Choroid plexus epithelial cell (primary cell): ENCODE measurements at regions not wholly inside any gene's neighbourhood (a gene's known extent, or its start where the extent isn't known, plus 50 kb on each side); places are given as distances from the start of the nearest gene placed in this dataset.
"Not testable (repeated sequence)": the region's sequence is repeated elsewhere in the genome, so short reads cannot be mapped to it uniquely, and the experiment has no call there.

Experiments used
- DNase-seq: peaks from one replicate; pipeline ENCODE4 v3.0.0-alpha.2; 2010; ENCODE audit warnings: low read depth
- H3K4me3 ChIP-seq: 2 replicates; pipeline ENCODE4 v1.5.1; 2011; ENCODE audit warnings: low read depth, mild to moderate bottlenecking, control low read depth, low read length, moderate library complexity
- TF ChIP-seq, protein P1 (sequence below): conservative IDR thresholded peaks from 2 replicates; pipeline ENCODE4 v1.5.1; 2011; ENCODE audit warnings: low read depth, mild to moderate bottlenecking, control low read depth, inconsistent platforms, low read length, moderate library complexity

DNA sequence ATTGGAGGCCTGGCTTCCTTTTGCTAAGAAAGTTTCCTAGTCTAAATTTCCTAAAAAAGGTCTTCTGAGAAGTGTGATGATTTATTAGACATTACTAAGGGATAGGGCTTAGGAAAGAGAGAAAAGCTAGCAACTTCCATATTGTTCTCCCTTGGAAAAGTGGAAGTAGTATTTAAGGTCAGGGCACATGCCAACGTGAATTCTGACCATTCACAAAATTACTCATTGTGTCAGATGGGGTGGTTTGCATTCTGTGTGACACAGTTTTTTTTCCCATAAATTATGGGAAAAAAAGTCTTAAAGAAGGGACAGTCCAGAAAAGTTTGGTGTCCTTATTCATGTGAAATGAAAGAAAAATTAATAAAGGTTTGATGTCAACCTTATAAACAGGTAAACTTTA is 110.0 kb upstream of the ARRDC3 start:
- TF ChIP-seq, protein P1, sequence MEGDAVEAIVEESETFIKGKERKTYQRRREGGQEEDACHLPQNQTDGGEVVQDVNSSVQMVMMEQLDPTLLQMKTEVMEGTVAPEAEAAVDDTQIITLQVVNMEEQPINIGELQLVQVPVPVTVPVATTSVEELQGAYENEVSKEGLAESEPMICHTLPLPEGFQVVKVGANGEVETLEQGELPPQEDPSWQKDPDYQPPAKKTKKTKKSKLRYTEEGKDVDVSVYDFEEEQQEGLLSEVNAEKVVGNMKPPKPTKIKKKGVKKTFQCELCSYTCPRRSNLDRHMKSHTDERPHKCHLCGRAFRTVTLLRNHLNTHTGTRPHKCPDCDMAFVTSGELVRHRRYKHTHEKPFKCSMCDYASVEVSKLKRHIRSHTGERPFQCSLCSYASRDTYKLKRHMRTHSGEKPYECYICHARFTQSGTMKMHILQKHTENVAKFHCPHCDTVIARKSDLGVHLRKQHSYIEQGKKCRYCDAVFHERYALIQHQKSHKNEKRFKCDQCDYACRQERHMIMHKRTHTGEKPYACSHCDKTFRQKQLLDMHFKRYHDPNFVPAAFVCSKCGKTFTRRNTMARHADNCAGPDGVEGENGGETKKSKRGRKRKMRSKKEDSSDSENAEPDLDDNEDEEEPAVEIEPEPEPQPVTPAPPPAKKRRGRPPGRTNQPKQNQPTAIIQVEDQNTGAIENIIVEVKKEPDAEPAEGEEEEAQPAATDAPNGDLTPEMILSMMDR, result no peak
- H3K4me3 ChIP-seq, result no peak overlapping the region
- no peak for DNase-seq

DNA sequence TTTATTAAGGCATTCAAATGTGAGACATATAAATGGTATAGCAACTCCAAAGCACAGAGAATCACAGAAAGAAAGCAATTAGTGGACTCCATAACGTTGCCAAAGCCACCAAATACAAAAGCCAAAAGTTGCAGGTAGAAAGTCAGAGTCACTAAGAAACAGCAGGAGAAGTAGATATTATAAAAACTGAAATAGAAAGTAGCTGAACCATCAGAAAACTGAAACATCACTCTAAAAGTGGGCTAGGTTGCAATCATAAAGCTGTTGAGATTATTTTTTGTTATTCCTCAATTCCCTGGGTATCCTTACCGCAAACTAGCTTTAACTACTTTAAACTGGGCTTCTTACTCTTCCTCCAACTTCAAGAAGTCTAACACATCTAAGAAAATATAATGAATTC is 108.1 kb upstream of the ARRDC3 start:
- H3K4me3 ChIP-seq, result no peak overlapping the region
- DNase-seq, result no peak
- TF ChIP-seq, protein P1, result no peak

DNA sequence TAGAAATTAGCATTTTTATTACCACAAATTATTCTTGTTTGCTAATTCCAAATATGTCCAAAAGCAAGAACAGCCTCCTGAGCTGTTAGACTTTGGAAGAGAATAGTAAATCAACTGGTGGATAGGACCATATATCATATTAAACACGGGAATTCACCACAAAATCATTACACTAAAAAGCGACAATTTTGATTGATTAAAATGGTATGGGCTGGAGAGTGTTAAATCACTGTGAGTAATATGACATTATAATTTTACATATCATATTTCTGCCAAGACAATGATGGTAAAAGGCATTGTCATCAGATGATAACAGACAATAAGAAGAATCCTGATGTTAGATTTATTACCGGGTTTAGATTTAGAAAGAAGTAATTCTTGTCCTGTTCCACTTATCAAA is 107.2 kb upstream of the ARRDC3 start:
- TF ChIP-seq, protein P1, result no peak
- DNase-seq, result no peak
- no peak overlapping the region for H3K4me3 ChIP-seq

DNA sequence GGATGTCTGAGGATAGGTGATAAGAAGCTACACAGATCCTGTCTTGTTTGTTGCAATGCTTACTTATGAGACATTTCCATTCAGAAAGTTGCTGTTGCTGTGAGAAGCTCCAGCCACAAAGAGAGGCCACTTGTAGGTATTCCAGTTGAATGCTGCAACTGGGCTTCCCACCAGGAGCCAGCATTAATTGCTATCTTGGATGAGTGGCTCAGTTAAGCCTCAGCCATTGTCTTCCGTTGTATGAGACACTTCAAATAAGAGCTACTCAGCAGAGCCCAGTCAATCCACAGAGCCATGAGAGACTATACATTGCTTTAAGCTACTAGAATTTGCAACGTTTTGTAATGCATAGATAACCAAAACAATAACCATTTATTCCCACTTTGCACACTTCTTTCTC is 104.3 kb upstream of the ARRDC3 start:
- TF ChIP-seq, protein P1, result no peak
- no peak for DNase-seq
- no peak overlapping the region for H3K4me3 ChIP-seq

DNA sequence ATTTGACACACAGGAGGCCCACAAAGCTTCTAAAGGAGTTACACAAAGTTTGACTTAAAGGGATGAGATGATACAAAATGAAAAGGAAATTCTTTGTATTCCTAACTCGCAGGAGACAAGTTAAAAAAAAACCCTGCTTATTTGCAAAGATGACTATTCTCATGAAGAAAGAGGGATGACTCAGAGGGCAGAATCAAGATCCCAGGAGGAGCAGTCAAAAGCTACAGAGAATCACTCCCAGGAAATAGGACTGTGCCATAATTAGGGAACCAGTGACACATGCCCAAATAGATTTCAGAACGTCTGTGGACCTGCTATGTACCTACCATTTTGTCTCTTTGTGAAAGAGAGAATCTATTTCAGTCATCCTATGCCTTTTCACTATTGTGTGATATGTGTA is 103.5 kb upstream of the ARRDC3 start:
- no peak overlapping the region for H3K4me3 ChIP-seq
- TF ChIP-seq, protein P1, result no peak
- DNase-seq, result peak; percentile 36

DNA sequence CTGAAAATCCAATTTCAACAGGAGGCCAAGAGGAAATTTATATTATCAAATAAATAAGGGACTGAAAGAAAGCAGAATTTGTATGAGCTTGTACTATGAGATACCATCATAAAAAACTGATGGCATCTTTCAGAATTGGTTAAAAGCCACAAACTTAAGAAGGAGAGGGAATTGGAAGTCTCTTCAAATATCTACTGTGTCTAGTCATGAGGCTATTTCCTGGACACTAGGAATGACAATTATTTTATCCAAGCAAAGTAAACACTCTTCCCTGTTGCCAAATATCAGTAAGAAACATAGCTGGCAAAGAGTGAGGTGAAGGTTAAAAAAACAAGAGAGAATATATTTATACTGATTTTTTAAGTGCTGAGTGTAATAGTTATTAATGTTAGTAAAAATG is 101.5 kb upstream of the ARRDC3 start:
- DNase-seq, result peak; percentile 16
- TF ChIP-seq, protein P1, result no peak
- H3K4me3 ChIP-seq, result no peak overlapping the region

DNA sequence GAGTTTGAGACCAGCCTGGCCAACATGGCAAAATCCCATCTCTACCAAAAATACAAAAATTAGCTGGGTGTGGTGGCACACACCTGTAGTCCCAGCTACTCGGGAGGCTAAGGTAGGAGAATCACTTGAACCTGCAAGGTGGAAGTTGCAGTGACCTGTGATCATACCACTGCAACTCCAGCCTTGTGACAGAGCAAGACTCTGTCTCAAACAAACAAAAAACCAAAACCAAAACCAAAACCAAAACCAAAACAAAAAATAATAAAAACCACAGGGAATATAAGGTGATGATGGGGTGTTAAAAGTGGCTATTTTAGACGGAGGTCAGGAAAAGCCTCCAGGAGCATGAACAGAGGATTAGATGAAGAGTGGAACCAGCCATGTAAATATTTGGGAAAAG is 96.3 kb upstream of the ARRDC3 start:
- not testable (repeated sequence) for H3K4me3 ChIP-seq, DNase-seq

DNA sequence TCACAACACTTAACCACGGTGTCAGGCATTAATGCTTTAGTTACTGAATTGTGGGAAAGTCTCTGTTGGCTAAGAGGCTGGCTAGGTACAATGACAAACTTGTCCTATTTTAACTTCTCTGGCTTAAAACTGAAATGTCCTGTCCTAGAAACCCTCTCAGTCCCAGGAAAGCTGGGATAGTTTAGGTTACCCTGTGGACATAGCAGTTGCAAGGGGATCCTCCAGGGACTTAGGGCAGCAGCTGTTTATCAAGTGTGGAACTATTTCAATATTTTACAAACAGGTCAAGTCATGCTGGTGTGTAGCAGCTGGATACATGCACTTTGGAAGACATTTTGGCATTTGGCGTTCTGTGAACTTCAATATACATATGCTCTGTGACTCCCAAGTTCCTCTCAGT is 95.0 kb upstream of the ARRDC3 start:
- TF ChIP-seq, protein P1, result no peak
- H3K4me3 ChIP-seq, result no peak overlapping the region
- no peak for DNase-seq
